ENCODE measurements at regions not wholly inside any gene's neighbourhood (a gene's known extent, or its start where the extent isn't known, plus 50 kb on each side); places are given as distances from the start of the nearest gene placed in this dataset.

DNA sequence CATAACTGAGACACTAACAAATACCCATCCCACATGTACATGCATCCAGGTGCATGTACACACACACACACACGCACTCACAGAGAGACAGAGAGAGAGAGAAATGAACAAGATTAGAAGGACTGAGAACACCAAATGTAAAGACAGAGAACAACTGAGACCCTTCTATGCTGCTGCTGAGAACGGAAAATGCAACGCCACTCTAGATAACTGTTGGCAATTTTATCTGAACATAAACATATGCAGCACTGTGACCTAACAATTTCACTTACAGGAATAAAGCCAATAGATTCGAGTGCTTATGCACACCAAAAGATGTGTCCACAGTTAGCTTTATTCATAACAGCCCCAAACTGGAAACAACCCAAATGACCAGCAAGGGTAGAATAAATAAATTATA, 103.8 kb upstream of the LY86 start:
- TF ChIP-seq, protein P1, sequence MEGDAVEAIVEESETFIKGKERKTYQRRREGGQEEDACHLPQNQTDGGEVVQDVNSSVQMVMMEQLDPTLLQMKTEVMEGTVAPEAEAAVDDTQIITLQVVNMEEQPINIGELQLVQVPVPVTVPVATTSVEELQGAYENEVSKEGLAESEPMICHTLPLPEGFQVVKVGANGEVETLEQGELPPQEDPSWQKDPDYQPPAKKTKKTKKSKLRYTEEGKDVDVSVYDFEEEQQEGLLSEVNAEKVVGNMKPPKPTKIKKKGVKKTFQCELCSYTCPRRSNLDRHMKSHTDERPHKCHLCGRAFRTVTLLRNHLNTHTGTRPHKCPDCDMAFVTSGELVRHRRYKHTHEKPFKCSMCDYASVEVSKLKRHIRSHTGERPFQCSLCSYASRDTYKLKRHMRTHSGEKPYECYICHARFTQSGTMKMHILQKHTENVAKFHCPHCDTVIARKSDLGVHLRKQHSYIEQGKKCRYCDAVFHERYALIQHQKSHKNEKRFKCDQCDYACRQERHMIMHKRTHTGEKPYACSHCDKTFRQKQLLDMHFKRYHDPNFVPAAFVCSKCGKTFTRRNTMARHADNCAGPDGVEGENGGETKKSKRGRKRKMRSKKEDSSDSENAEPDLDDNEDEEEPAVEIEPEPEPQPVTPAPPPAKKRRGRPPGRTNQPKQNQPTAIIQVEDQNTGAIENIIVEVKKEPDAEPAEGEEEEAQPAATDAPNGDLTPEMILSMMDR (IDR thresholded peaks at IDR 0.05), result no peak
- TF ChIP-seq RFX5 (IDR thresholded peaks at IDR 0.05; ENCODE audit: low read length) (no peak), POLR2AphosphoS5 (IDR thresholded peaks at IDR 0.05; ENCODE audit: low read depth, low read length) (no peak), MXI1 (IDR thresholded peaks at IDR 0.05; ENCODE audit: low read depth, low read length) (no peak), NRF1 (IDR thresholded peaks at IDR 0.05; ENCODE audit: low read depth, low read length) (no peak), TAF1 (IDR thresholded peaks at IDR 0.05; ENCODE audit: borderline replicate concordance, low read depth, low read length) (no peak), JUND (IDR thresholded peaks at IDR 0.05) (no peak), FOXJ3 (CRISPR knock-in tag; IDR thresholded peaks at IDR 0.05) (no peak)
- TF ChIP-seq, protein P2, sequence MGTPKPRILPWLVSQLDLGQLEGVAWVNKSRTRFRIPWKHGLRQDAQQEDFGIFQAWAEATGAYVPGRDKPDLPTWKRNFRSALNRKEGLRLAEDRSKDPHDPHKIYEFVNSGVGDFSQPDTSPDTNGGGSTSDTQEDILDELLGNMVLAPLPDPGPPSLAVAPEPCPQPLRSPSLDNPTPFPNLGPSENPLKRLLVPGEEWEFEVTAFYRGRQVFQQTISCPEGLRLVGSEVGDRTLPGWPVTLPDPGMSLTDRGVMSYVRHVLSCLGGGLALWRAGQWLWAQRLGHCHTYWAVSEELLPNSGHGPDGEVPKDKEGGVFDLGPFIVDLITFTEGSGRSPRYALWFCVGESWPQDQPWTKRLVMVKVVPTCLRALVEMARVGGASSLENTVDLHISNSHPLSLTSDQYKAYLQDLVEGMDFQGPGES (IDR thresholded peaks at IDR 0.05; ENCODE audit: low read depth, low read length), result no peak
- TF ChIP-seq, protein P3, sequence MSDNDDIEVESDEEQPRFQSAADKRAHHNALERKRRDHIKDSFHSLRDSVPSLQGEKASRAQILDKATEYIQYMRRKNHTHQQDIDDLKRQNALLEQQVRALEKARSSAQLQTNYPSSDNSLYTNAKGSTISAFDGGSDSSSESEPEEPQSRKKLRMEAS (IDR thresholded peaks at IDR 0.05; ENCODE audit: low read depth), result no peak

Measured in SK-N-SH (cell line).